SH-SY5Y (cell line): ENCODE measurements at regions not wholly inside any gene's neighbourhood (a gene's known extent, or its start where the extent isn't known, plus 50 kb on each side); places are given as distances from the start of the nearest gene placed in this dataset.

Experiments
- GATA2 ChIP-seq: IDR thresholded peaks from 2 replicates; pipeline ENCODE4 v1.6.1; 2011; ENCODE audit warnings: mild to moderate bottlenecking, low read depth, low read length
- GATA3 ChIP-seq: IDR thresholded peaks from 2 replicates; pipeline ENCODE4 v1.6.1; 2011; ENCODE audit warnings: low read depth, mild to moderate bottlenecking, low read length, moderate library complexity

GRCh38 chrX:150080497-150080896 lies 142.2 kb upstream of the EOLA2 start:
- TF ChIP-seq GATA2 (no peak), GATA3 (no peak)

- TF ChIP-seq GATA3: no peak
- TF ChIP-seq GATA2: no peak
Measured at GRCh38 chrX:150081076-150081475, 142.8 kb upstream of the EOLA2 start.

- no peak for TF ChIP-seq GATA2
- no peak for TF ChIP-seq GATA3
Measured at GRCh38 chrX:150084496-150085229, 146.4 kb upstream of the EOLA2 start.

DNA sequence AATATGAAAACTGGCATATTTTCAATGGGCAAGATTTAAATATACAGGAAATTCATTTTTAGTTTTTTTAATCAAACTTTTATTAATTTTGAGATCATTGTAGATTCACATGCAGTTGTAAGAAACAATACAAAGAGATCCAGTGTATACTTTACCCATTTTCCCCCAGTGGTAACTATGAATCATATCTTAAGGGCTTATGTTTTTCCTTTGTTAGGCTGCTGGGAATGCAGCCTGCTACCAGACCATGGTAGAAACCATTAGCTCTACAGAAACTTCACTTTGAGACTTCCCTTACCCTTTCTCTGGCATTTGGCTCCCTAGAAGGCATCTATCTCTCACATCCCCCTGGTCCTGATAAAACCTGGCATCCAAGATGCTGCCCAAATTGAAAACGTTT lies 147.6 kb upstream of the EOLA2 start:
- TF ChIP-seq GATA2 (no peak), GATA3 (no peak)

DNA sequence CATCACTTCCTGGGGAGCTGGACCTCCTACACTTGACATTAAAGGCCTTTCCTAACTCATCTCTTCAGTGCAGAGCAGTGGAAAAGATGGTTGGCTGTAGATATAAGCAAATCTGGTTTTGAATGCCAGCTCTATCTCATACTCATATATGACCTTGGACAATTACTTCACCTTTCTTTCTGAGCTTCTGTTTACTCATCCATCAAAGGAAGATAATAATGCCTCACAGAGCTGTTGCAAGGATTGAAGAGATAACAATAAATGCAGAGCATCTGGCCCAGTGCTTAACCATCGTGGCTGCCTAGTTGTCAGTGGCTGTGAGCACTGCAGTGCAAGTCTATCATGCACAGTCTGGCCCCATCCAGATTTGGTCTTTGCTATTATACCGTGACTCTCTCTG lies 148.1 kb upstream of the EOLA2 start:
- TF ChIP-seq GATA3 (0 out of 2 replicates have a peak, but pooled peaks have one; percentile 34), GATA2 (peak; percentile 56)

- no peak for TF ChIP-seq GATA3
- no peak for TF ChIP-seq GATA2
Measured at GRCh38 chrX:150087612-150088011, 149.3 kb upstream of the EOLA2 start.

- TF ChIP-seq GATA3 (no peak), GATA2 (no peak)
Measured at GRCh38 chrX:150088042-150088441, 149.8 kb upstream of the EOLA2 start.

DNA sequence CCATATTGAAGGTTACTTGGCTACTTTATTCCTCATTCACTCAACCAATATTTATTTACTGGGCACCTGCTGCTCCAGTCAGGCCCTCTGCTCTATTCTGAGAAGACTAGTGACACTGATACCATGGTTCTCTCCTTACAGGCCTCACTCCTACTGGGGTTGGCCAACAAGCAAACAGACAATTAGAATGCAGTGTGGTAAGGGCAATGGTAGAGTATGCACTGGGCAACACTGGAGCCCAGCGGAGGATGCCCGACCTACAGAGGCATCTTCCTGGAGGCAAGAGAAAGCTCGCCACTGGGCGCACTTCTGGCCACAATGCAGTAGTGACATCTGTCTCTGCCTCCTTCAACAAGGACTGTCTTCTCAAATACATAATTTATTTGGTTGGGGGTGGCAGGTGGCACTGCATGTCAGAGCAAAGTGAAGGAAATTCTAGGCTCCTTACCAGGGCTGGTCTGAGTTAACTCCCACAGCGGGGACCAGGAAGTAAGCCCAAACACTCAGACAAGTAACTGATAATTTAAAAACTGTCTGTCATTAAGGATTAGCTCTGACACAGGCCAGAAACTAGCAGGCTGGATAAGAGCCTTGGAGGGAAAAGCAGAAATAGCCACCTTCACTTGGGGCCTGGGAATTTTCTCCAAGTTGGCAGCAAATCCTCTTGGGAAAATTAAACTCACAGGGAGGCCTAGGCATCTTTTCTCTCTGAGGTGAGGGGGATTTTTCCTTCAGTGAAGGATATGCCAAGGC lies 150.7 kb upstream of the EOLA2 start:
- no peak for TF ChIP-seq GATA3
- no peak for TF ChIP-seq GATA2

DNA sequence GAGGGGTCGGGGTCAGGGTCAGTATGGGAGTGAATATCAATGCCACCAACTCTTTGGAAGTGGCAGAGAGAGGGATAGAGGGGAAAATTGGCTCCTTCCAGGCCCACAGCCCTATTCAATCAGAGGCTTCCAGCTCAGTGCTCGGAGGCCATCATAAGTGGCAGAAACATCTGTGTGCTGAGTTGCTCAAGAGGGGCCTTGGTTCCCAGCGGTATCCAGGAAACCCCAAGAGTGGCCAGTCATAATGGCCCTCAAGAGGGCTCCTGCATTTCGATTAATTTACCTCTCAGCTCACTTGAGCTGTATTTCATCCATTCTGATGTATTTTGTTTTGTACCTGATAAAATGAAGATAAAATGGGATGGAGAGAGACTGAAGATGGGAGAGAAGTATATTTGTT lies 154.3 kb upstream of the EOLA2 start:
- no peak for TF ChIP-seq GATA3
- no peak for TF ChIP-seq GATA2

DNA sequence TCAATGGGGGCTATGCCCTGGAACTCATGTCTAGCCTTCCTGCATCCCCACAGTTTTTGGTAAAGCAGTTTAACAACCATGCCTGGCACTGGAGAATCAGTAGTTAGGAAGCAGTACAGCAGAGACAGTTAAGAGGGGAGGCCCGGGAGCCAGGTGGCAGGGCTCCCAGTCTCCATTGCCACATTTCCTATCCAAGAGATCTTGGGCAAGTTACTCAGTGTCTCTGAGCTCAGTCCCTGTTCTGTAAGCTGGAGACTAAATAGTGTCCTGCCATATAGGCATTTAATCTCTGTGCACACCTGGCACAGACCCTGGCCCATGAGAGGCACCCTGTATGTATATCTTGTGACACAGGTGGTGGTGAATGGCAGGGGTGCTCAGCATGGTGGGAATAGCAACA lies 156.1 kb upstream of the EOLA2 start:
- no peak for TF ChIP-seq GATA3
- TF ChIP-seq GATA2: no peak

GRCh38 chrX:150094996-150095395 lies 156.7 kb upstream of the EOLA2 start:
- TF ChIP-seq GATA3: no peak
- no peak for TF ChIP-seq GATA2

- no peak for TF ChIP-seq GATA3
- TF ChIP-seq GATA2: no peak
Measured at GRCh38 chrX:150099316-150099715, 161.0 kb upstream of the EOLA2 start.

GRCh38 chrX:150100261-150100660 lies 162.0 kb upstream of the EOLA2 start:
- TF ChIP-seq GATA3 (no peak), GATA2 (no peak)

DNA sequence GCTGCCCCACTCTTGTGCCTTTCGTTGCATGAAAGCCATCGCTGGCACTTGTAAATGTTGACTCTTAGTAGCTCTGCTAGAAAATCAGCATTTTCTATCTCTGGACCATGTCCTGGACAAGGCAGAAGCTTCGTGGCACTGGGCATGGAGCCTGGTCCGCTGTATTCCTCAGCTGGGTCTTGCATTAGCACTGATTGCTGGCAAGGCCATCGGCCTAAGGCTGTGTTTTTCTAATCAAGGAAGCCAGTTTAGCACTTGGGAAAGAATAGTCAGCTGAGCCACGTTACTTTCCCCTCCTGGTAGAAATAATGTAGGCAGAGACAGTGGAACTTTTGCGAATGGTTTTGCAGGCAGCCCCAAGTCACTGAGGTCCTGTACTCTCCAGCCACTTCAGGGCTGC lies 180.2 kb upstream of the EOLA2 start:
- TF ChIP-seq GATA3 (no peak), GATA2 (no peak)

DNA sequence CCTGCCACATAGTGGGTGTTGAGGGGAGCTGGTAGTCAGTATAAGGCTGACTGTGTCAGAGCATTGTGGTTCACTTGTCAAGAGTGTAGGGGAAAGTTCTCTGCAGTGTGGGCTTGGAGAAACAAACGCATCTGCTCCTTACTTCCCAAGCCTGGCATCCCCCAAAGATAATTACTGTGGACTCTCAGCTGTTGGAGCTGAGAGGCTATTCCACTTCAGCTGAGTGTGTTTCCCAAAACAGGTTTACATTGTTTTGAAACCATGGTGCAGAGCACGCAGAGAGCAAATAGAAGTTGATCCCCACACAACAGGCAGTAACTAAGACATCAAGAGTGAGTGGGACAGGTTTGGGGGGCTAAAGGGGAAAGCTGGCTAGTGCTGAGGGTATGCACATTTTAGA lies 181.0 kb upstream of the EOLA2 start:
- TF ChIP-seq GATA2: no peak
- TF ChIP-seq GATA3: no peak

DNA sequence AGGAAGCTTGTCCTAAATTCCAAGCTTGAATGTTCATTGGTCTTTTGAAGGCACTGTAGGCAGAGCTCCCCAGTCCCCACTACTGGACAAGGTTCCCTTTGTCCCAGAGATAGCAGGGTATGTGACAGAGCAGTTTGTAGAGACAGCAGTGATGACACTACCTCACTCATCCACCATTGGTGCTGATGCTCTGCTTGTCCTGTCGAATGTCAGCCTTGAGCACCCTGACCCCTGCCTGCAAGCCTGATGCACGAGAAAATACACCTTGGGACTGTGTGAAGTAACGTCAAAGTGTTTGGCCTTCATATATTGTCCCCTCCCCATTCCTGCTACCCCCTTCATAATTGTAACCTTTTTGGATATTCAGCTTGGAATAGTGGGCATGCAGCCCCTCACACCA lies 188.9 kb upstream of the EOLA2 start:
- no peak for TF ChIP-seq GATA2
- TF ChIP-seq GATA3: no peak
